ENCODE measurements at regions not wholly inside any gene's neighbourhood (a gene's known extent, or its start where the extent isn't known, plus 50 kb on each side); places are given as distances from the start of the nearest gene placed in this dataset.

DNA sequence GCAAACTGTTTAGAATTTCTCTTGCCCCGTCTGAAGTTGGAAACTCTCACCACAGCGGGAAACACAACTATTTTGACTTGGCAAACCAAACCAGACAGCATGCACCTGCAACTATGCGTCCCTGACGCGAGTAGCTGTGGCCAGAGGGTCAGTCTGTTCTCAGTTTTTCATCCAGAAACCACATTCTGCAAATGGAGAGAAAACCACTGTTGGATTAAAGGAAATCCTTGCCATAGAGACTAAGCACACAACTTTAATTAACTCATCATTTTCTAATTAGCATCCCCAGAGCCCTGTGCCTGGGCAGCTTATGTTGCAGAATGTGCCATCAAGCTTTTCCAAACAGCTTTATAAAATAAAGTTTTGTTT, 415.7 kb upstream of the TCF4 start:
- no peaks in the 10 kb centered on the region for H3K36me3 ChIP-seq (replicated peaks; ENCODE audit: insufficient read depth, low read length)
- no peaks in the 10 kb centered on the region for H3F3A ChIP-seq (ENCODE audit: insufficient read depth, low read length)
- H3K9me3 ChIP-seq (replicated peaks; ENCODE audit: insufficient read depth, low read length), result no peaks in the 10 kb centered on the region
- peaks cover 7% of the 10 kb centered on the region; the same call in 1 of the 2 replicates for H3K4me1 ChIP-seq (ENCODE audit: low read length)
- no peak overlapping the region for H2AFZ ChIP-seq (ENCODE audit: low read length)
- no peaks in the 10 kb centered on the region for H4K20me1 ChIP-seq (ENCODE audit: insufficient read depth, low read length)
- no peaks in the 10 kb centered on the region for H3K79me2 ChIP-seq (ENCODE audit: low read length)
- TF ChIP-seq EZH2 (optimal IDR thresholded peaks at IDR 0.05; ENCODE audit: low read depth, low read length), result no peak
- TF ChIP-seq EZH2phosphoT487 (IDR thresholded peaks at IDR 0.05; ENCODE audit: low read length), result no peak
- TF ChIP-seq, protein P1, sequence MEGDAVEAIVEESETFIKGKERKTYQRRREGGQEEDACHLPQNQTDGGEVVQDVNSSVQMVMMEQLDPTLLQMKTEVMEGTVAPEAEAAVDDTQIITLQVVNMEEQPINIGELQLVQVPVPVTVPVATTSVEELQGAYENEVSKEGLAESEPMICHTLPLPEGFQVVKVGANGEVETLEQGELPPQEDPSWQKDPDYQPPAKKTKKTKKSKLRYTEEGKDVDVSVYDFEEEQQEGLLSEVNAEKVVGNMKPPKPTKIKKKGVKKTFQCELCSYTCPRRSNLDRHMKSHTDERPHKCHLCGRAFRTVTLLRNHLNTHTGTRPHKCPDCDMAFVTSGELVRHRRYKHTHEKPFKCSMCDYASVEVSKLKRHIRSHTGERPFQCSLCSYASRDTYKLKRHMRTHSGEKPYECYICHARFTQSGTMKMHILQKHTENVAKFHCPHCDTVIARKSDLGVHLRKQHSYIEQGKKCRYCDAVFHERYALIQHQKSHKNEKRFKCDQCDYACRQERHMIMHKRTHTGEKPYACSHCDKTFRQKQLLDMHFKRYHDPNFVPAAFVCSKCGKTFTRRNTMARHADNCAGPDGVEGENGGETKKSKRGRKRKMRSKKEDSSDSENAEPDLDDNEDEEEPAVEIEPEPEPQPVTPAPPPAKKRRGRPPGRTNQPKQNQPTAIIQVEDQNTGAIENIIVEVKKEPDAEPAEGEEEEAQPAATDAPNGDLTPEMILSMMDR (IDR thresholded peaks at IDR 0.05; ENCODE audit: low read length), result no peak
- H3K9me2 ChIP-seq (replicated peaks; ENCODE audit: insufficient read depth, low read length), result no peaks in the 10 kb centered on the region
- H3K27ac ChIP-seq (ENCODE audit: low read length), result no peak overlapping the region
- no peak for DNase-seq
- no peak overlapping the region for H3K4me2 ChIP-seq (ENCODE audit: low read depth, low read length)
- H3K27me3 ChIP-seq (replicated peaks; ENCODE audit: insufficient read depth, low read length), result no peaks in the 10 kb centered on the region
- no peak overlapping the region for H3K9ac ChIP-seq (ENCODE audit: low read length)
- no peak overlapping the region for H3K4me3 ChIP-seq (ENCODE audit: low read length)

DNA sequence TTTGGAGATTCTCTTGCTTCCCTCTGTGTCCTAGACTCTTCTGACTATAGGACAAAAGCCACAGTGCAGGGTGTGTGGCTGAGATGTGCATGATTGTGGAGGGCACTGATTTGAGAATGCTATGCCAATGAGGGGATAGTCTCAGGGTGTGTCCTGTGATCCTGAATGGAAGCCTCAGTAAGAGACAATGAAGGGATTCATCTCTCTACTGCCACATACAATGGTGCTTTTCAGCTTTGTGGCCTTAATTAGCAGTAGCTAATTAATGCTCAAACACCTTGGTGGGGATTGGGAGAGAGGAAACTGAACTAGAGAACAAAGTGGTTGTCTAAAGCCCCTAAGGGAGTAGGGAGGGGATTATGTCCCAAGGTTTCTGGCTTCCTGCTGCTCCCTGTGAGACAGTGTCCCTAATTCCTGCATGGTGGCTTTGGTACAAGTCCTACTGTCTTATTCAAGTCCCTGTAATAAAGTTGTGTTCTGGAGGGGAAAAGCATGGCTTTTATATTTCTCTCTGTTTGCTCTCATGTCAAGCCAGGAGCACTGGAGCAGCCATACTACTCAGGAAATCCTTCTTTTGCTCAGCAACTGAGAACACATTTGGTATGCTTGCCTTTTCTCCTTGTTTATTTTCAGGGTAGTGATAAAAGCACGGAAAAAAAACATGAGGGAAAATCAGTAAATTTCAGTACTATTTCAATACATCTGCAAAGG, 415.2 kb upstream of the TCF4 start:
- Histone ChIP-seq H3K9me2 (replicated peaks; ENCODE audit: insufficient read depth, low read length) (no peaks in the 10 kb centered on the region), H3K4me3 (ENCODE audit: low read length) (no peak overlapping the region), H4K20me1 (ENCODE audit: insufficient read depth, low read length) (no peaks in the 10 kb centered on the region), H3K79me2 (ENCODE audit: low read length) (no peaks in the 10 kb centered on the region), H2AFZ (ENCODE audit: low read length) (no peak overlapping the region), H3K27me3 (replicated peaks; ENCODE audit: insufficient read depth, low read length) (no peaks in the 10 kb centered on the region), H3K27ac (ENCODE audit: low read length) (no peak overlapping the region), H3K9me3 (replicated peaks; ENCODE audit: insufficient read depth, low read length) (no peaks in the 10 kb centered on the region), H3K4me1 (ENCODE audit: low read length) (peaks cover 11% of the 10 kb centered on the region), H3K36me3 (replicated peaks; ENCODE audit: insufficient read depth, low read length) (no peaks in the 10 kb centered on the region), H3K9ac (ENCODE audit: low read length) (no peak overlapping the region), H3K4me2 (ENCODE audit: low read depth, low read length) (no peak overlapping the region), H3F3A (ENCODE audit: insufficient read depth, low read length) (peaks cover 3% of the 10 kb centered on the region; the same call in 1 of the 2 replicates)
- no peak for DNase-seq
- TF ChIP-seq EZH2phosphoT487 (IDR thresholded peaks at IDR 0.05; ENCODE audit: low read length), result no peak
- no peak for TF ChIP-seq EZH2 (optimal IDR thresholded peaks at IDR 0.05; ENCODE audit: low read depth, low read length)
- TF ChIP-seq, protein P1 (IDR thresholded peaks at IDR 0.05; ENCODE audit: low read length), result no peak

DNA sequence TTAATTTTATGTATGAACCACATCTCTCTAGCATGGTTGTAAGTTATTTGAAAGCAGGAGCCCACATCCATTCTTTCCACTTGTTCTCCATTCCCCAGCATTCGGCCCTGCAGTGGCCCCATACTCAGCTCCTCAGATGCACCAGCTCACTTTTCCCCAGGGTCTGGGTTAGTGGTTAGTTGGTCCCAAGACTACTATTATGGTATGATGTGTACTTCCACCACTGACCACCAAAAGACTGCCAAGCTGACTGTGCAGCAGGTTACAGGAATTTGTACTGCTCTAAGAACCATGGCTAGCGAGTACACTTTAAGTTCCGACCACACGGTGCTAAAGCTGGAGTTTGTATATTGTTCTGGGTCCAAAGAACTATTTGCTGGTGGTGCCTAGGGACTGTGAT, 413.6 kb upstream of the TCF4 start:
- Histone ChIP-seq H3F3A (ENCODE audit: insufficient read depth, low read length) (peaks cover 18% of the 10 kb centered on the region), H3K27me3 (replicated peaks; ENCODE audit: insufficient read depth, low read length) (no peaks in the 10 kb centered on the region), H3K4me1 (ENCODE audit: low read length) (peaks cover 24% of the 10 kb centered on the region), H3K79me2 (ENCODE audit: low read length) (no peaks in the 10 kb centered on the region), H3K9me2 (replicated peaks; ENCODE audit: insufficient read depth, low read length) (no peaks in the 10 kb centered on the region), H4K20me1 (ENCODE audit: insufficient read depth, low read length) (no peaks in the 10 kb centered on the region), H3K4me2 (ENCODE audit: low read depth, low read length) (no peak overlapping the region), H3K9ac (ENCODE audit: low read length) (no peak overlapping the region), H2AFZ (ENCODE audit: low read length) (no peak overlapping the region), H3K4me3 (ENCODE audit: low read length) (no peak overlapping the region), H3K27ac (ENCODE audit: low read length) (no peak overlapping the region), H3K36me3 (replicated peaks; ENCODE audit: insufficient read depth, low read length) (no peaks in the 10 kb centered on the region), H3K9me3 (replicated peaks; ENCODE audit: insufficient read depth, low read length) (no peaks in the 10 kb centered on the region)
- TF ChIP-seq EZH2phosphoT487 (IDR thresholded peaks at IDR 0.05; ENCODE audit: low read length), result no peak
- TF ChIP-seq EZH2 (optimal IDR thresholded peaks at IDR 0.05; ENCODE audit: low read depth, low read length), result no peak
- no peak for DNase-seq

DNA sequence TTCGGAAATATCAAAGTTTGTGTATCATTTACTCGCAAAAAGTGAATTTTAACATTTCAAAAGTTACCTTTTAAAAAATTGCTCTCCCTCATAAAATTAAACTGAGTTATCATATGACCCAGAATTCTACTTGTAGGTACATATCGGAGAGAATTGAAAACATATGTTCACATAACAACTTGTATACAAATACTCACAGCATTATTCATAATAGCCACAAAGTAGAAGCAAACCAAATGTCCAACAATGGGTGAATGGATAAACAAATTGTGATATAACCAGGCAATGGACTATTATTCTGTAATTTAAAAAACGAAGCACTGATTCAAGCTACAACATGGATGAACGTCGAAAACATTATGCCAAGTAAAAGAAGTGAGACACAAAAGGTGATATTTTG, 412.0 kb upstream of the TCF4 start:
- no peak for TF ChIP-seq EZH2phosphoT487 (IDR thresholded peaks at IDR 0.05; ENCODE audit: low read length)
- TF ChIP-seq, protein P1 (IDR thresholded peaks at IDR 0.05; ENCODE audit: low read length), result no peak
- no peak for TF ChIP-seq EZH2 (optimal IDR thresholded peaks at IDR 0.05; ENCODE audit: low read depth, low read length)
- H2AFZ ChIP-seq (ENCODE audit: low read length), result no peak overlapping the region

More for the DNA sequence above, 412.0 kb upstream of the TCF4 start:
- Histone ChIP-seq H3K9me3 (replicated peaks; ENCODE audit: insufficient read depth, low read length) (no peaks in the 10 kb centered on the region), H3K4me3 (ENCODE audit: low read length) (no peak overlapping the region), H3K4me1 (ENCODE audit: low read length) (peaks cover 39% of the 10 kb centered on the region), H3K79me2 (ENCODE audit: low read length) (no peaks in the 10 kb centered on the region), H3K9ac (ENCODE audit: low read length) (no peak overlapping the region), H3K36me3 (replicated peaks; ENCODE audit: insufficient read depth, low read length) (no peaks in the 10 kb centered on the region), H3K4me2 (ENCODE audit: low read depth, low read length) (no peak overlapping the region), H4K20me1 (ENCODE audit: insufficient read depth, low read length) (no peaks in the 10 kb centered on the region), H3K27me3 (replicated peaks; ENCODE audit: insufficient read depth, low read length) (no peaks in the 10 kb centered on the region), H3K27ac (ENCODE audit: low read length) (no peak overlapping the region), H3F3A (ENCODE audit: insufficient read depth, low read length) (peaks cover 18% of the 10 kb centered on the region), H3K9me2 (replicated peaks; ENCODE audit: insufficient read depth, low read length) (no peaks in the 10 kb centered on the region)
- DNase-seq, result no peak

Data from MM.1S (cell line).